NB4 (cell line): ENCODE measurements at regions not wholly inside any gene's neighbourhood (a gene's known extent, or its start where the extent isn't known, plus 50 kb on each side); places are given as distances from the start of the nearest gene placed in this dataset.

ENCODE experiments used
- CTCF ChIP-seq: IDR thresholded peaks from one replicate; pipeline ENCODE4 v1.5.1; 2012; ENCODE audit warnings: low read depth, low read length
- MYC ChIP-seq: IDR thresholded peaks from 2 replicates; pipeline ENCODE4 v1.6.1; 2011; ENCODE audit warnings: low read depth, low read length
- POLR2A ChIP-seq: IDR thresholded peaks from 2 replicates; pipeline ENCODE4 v1.6.1; 2011; ENCODE audit warnings: mild to moderate bottlenecking; ENCODE audit not compliant: insufficient read length; ENCODE audit errors: extremely low read depth
- TF ChIP-seq, protein P1 (sequence below): IDR thresholded peaks from 2 replicates; pipeline ENCODE4 v1.6.1; 2011; ENCODE audit warnings: low read depth, low read length

DNA sequence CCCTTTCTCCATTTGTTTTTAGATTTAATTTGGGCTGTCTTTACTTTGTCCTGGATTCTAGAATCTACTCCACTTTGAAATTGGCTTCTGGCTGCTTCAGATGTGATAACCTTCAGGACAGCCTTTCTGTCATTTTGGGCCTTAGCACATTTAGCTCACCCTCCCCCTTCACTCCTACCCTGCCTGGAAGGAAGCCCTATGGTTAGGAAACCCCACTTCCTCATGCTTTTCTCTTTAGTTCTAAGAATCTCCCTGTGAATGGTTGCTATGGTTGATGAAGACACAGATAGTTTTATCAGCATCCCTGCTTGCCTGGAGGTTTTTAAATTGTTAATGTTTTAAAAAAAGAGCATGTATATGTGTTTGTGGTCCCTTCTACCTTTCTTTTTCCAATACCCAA, 100.7 kb upstream of the PTPN13 start:
- TF ChIP-seq POLR2A, result no peak
- no peak for TF ChIP-seq CTCF
- TF ChIP-seq, protein P1, sequence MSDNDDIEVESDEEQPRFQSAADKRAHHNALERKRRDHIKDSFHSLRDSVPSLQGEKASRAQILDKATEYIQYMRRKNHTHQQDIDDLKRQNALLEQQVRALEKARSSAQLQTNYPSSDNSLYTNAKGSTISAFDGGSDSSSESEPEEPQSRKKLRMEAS, result no peak
- TF ChIP-seq MYC, result no peak
